Retinal pigment epithelial cell (primary cell): ENCODE measurements at regions not wholly inside any gene's neighbourhood (a gene's known extent, or its start where the extent isn't known, plus 50 kb on each side); places are given as distances from the start of the nearest gene placed in this dataset.
"Not testable (repeated sequence)": the region's sequence is repeated elsewhere in the genome, so short reads cannot be mapped to it uniquely, and the experiment has no call there.

Source experiments
- DNase-seq: peaks from one replicate; pipeline ENCODE4 v3.0.0-alpha.2; 2010; ENCODE audit warnings: low read depth
- H3K4me3 ChIP-seq: 2 replicates; pipeline ENCODE4 v1.5.1; 2011; ENCODE audit warnings: mild to moderate bottlenecking, low read length, control low read depth, moderate library complexity
- CTCF ChIP-seq: conservative IDR thresholded peaks from 2 replicates; pipeline ENCODE4 v1.5.1; 2011; ENCODE audit warnings: low read depth, low read length, control low read depth, inconsistent platforms

- H3K4me3 ChIP-seq = no peak overlapping the region
- no peak for DNase-seq
- no peak for TF ChIP-seq CTCF
Measured at GRCh38 chr15:72847033-72847432, 63.5 kb upstream of the ADPGK start.

- DNase-seq = no peak
- no peak overlapping the region for H3K4me3 ChIP-seq
- no peak for TF ChIP-seq CTCF
Measured at GRCh38 chr15:72845981-72846383, 62.4 kb upstream of the ADPGK start.

- no peak for DNase-seq
- no peak overlapping the region for H3K4me3 ChIP-seq
- TF ChIP-seq CTCF = no peak
Measured at GRCh38 chr15:72844067-72844466, 60.5 kb upstream of the ADPGK start.

GRCh38 chr15:72843340-72843739 lies 59.8 kb upstream of the ADPGK start:
- H3K4me3 ChIP-seq, DNase-seq: not testable (repeated sequence)

- no peak for DNase-seq
- no peak for TF ChIP-seq CTCF
- H3K4me3 ChIP-seq = no peak overlapping the region
Measured at GRCh38 chr15:72840114-72840513, 56.6 kb upstream of the ADPGK start.

GRCh38 chr15:72838311-72838731 lies 54.8 kb upstream of the ADPGK start:
- DNase-seq = no peak
- TF ChIP-seq CTCF = no peak
- no peak overlapping the region for H3K4me3 ChIP-seq

GRCh38 chr15:72836676-72837330 lies 53.2 kb upstream of the ADPGK start:
- no peak for TF ChIP-seq CTCF
- no peak overlapping the region for H3K4me3 ChIP-seq
- DNase-seq = no peak

GRCh38 chr15:72835294-72835890 lies 51.8 kb upstream of the ADPGK start:
- DNase-seq = no peak
- peak; percentile 52 for TF ChIP-seq CTCF
- H3K4me3 ChIP-seq = no peak overlapping the region
